GM21381 (cell line): ENCODE measurements at regions not wholly inside any gene's neighbourhood (a gene's known extent, or its start where the extent isn't known, plus 50 kb on each side); places are given as distances from the start of the nearest gene placed in this dataset.

Experiments used
- ATAC-seq: cut with Tn5 transposase; IDR thresholded peaks from one replicate; pipeline ENCODE4 v1.9.1; 2021; ENCODE audit warnings: mild to moderate bottlenecking, moderate library complexity; ENCODE audit not compliant: unreplicated experiment

GRCh38 chr1:54497338-54497737, 50.7 kb upstream of the ACOT11 start:
- no peak for ATAC-seq

- ATAC-seq, result no peak
Measured at GRCh38 chr1:54495954-54496353, 52.1 kb upstream of the ACOT11 start.

- no peak for ATAC-seq
Measured at GRCh38 chr1:54493608-54494007, 54.4 kb upstream of the ACOT11 start.

GRCh38 chr1:54490361-54491248, 57.4 kb upstream of the ACOT11 start:
- no peak for ATAC-seq

GRCh38 chr1:54489627-54490250, 58.3 kb upstream of the ACOT11 start:
- no peak for ATAC-seq

GRCh38 chr1:54488779-54489626, 59.0 kb upstream of the ACOT11 start:
- peak; percentile 53 for ATAC-seq

GRCh38 chr1:54488065-54488750, 59.8 kb upstream of the ACOT11 start:
- ATAC-seq, result peak; percentile 49

- no peak for ATAC-seq
Measured at GRCh38 chr1:54487571-54488050, 60.4 kb upstream of the ACOT11 start.

GRCh38 chr1:54486907-54487306, 61.1 kb upstream of the ACOT11 start:
- no peak for ATAC-seq

GRCh38 chr1:54485416-54485815, 62.6 kb upstream of the ACOT11 start:
- no peak for ATAC-seq

- ATAC-seq, result no peak
Measured at GRCh38 chr1:54483875-54484437, 64.1 kb upstream of the ACOT11 start.

GRCh38 chr1:54481201-54481884, 66.7 kb upstream of the ACOT11 start:
- no peak for ATAC-seq

- ATAC-seq, result no peak
Measured at GRCh38 chr1:54480525-54480848, 67.5 kb upstream of the ACOT11 start.

- ATAC-seq, result no peak
Measured at GRCh38 chr1:54479841-54480524, 68.0 kb upstream of the ACOT11 start.

GRCh38 chr1:54479251-54479650, 68.8 kb upstream of the ACOT11 start:
- no peak for ATAC-seq

- ATAC-seq, result no peak
Measured at GRCh38 chr1:54477153-54477561, 70.9 kb upstream of the ACOT11 start.

GRCh38 chr1:54476530-54477109, 70.4 kb upstream of the SSBP3 start:
- ATAC-seq, result no peak

GRCh38 chr1:54475946-54476516, 69.8 kb upstream of the SSBP3 start:
- ATAC-seq, result no peak
